SJSA1 (cell line): ENCODE measurements at regions not wholly inside any gene's neighbourhood (a gene's known extent, or its start where the extent isn't known, plus 50 kb on each side); places are given as distances from the start of the nearest gene placed in this dataset.

Experiments used
- DNase-seq, 2 experiments: peaks; one replicate each; pipeline ENCODE4 v3.0.0-alpha.2; 2015 to 2020; ENCODE audit warnings: low spot score in 2 of 2, low read depth in 1 of 2
- H3K27ac ChIP-seq: fragments of 250-450 bp; sonication (Bioruptor Pico); 2 replicates; pipeline ENCODE4 v1.5.1; 2020; ENCODE audit warnings: mild to moderate bottlenecking, moderate library complexity
- H3K27me3 ChIP-seq: fragments of 250-450 bp; sonication (Bioruptor Pico); replicated peaks from 2 replicates; pipeline ENCODE4 v1.5.1; 2020; ENCODE audit warnings: mild to moderate bottlenecking, moderate library complexity
- H3K36me3 ChIP-seq: fragments of 250-450 bp; sonication (Bioruptor Pico); 2 replicates; pipeline ENCODE4 v1.5.1; 2020; ENCODE audit warnings: mild to moderate bottlenecking
- H3K4me1 ChIP-seq: fragments of 250-450 bp; sonication (Bioruptor Pico); replicated peaks from 2 replicates; pipeline ENCODE4 v1.6.1; 2021; ENCODE audit warnings: mild to moderate bottlenecking
- H3K4me3 ChIP-seq: fragments of 250-450 bp; sonication (Bioruptor Pico); 2 replicates; pipeline ENCODE4 v1.5.1; 2020; ENCODE audit warnings: mild to moderate bottlenecking
- H3K9me3 ChIP-seq: fragments of 250-450 bp; sonication (Bioruptor Pico); replicated peaks from 2 replicates; pipeline ENCODE4 v1.5.1; 2020; ENCODE audit warnings: mild to moderate bottlenecking

DNA sequence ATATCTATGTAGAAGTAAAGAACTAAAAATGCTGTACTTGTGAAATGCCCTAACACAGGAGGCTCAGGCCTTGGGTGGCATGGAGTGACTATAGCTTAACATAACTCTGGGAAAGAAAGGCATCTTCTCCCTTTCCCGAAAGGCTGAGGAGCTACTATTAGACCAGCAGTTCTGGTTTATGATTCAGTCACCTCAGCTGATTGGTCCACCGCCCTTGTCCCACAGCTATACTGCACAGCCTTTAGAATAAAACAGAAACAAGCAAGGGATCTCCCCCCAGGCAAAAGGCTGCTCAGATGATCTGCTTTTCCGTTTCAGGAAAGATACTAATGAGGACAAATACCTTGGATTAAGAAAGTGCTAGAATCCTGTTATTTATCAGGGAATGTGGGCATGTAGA lies 171.3 kb downstream of the SNCA start:
- Histone ChIP-seq H3K27me3 (0 out of 2 replicates have a peak, but pooled peaks cover 3% of the 10 kb centered on the region), H3K4me1 (peaks cover 12% of the 10 kb centered on the region), H3K36me3 (no peaks in the 10 kb centered on the region), H3K4me3 (no peak overlapping the region), H3K9me3 (no peaks in the 10 kb centered on the region), H3K27ac (no peak overlapping the region)
- no peak for DNase-seq

DNA sequence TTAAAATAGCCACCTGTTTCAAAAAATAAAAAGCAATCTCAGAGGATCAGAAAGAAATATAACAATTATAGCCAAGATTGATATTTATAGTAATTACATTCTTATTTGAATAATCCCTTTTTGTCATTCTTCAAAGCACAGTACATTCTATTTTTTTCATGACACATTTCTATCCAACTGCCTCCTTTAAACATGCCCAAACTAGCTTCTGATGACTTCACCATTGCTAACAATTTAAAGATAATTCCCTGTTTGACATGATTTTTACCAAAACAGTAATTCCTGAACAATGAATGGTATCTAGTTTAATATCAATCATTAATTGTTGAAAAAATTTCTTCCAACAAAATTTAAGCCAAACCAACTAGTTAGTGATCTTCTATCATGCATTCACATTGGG lies 172.4 kb downstream of the SNCA start:
- Histone ChIP-seq H3K4me3 (no peak overlapping the region), H3K27ac (no peak overlapping the region), H3K4me1 (peaks cover 14% of the 10 kb centered on the region), H3K36me3 (no peaks in the 10 kb centered on the region), H3K27me3 (no peaks in the 10 kb centered on the region), H3K9me3 (no peaks in the 10 kb centered on the region)
- no peak for DNase-seq

DNA sequence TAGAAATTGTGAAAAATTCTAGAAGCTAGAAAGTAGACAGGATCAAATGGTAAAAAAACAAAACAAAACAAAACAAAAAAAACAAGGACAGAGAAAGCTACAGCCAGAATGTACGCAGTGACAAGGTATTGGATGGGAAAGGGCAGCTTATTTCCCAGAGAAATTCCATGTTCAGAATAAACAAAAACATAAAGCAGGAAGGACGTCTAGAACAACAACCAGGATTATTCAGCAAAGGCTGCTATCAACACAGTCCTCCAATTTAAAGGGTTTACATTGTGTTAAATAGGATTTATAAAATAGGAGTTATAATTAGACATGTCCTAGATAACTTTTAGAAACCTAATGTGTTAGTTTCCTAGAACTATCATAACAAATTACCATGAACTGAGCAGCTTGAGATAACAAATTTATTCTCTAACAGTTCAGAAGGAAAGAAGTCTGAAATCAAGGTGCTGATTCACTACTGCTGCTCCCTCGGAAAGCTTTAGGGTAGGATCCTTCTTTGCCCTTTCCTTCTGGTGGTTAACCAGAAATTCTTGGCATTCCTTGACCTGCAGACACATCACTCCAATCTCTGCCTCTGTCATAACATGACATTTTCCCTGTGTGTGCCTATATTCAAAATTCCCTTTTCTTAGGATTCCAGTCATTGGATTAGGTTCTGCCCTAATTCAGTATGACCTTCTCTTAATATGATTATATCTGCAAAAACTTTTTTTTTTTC lies 175.6 kb downstream of the SNCA start:
- H3K9me3 ChIP-seq, result no peaks in the 10 kb centered on the region
- H3K27me3 ChIP-seq, result no peaks in the 10 kb centered on the region
- H3K4me3 ChIP-seq, result no peak overlapping the region
- peaks cover 14% of the 10 kb centered on the region for H3K4me1 ChIP-seq
- peak overlapping the region; percentile 21; the same call in 1 of the 2 replicates for H3K27ac ChIP-seq
- DNase-seq, result peak in 1 of 2 experiments; percentile 52
- H3K36me3 ChIP-seq, result no peaks in the 10 kb centered on the region

DNA sequence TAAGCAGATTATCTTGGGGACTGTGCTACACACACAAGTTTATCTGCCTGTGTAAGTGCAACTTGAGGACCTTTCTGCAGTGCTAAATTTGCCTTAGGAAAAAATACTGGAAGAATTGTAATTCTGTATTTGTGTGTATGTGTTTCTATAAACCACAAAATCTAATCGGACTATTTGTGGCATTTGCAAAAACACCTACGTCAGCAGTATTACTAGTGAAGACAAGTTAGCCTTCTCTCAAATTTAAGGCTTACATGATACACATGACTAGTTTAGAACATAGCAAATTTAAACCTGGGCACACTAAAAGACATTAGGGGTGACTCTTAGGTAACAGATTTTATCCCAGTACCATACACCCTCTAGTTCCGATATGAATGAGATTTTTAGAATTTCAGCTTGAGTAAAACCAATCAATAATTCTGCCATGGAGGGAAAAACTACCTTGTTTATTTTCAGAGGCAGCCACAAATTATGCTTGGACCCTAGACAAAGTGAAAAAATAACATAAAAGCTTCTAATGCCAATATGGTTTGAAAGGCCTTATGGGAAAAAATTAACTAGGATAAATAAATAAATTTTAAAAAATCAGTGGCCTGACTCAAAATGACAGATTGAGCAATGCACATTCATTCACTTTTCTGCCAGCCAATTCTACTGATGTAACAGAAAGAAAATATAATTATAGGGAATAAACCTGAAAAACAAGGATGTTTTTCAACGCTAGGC lies 176.4 kb downstream of the SNCA start:
- no peaks in the 10 kb centered on the region for H3K27me3 ChIP-seq
- no peak for DNase-seq
- H3K9me3 ChIP-seq, result no peaks in the 10 kb centered on the region
- peaks cover 14% of the 10 kb centered on the region for H3K4me1 ChIP-seq
- peak overlapping the region; percentile 21; the same call in 1 of the 2 replicates for H3K27ac ChIP-seq
- no peaks in the 10 kb centered on the region for H3K36me3 ChIP-seq
- H3K4me3 ChIP-seq, result no peak overlapping the region

DNA sequence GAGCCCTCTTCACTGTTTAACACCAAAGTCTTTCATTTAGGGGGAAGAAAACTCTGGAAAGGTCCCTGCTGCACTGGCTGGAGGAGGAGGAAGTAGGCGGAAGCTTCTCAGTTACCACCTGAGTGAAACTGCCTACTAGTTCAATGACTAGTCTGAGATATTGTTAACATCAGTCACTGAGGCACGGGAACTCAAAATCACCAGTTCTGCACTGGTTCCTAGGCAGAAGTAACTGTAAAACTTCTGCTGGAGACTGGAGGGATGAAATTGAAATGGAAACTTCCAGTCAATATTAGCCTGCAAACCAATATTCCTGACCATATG lies 178.3 kb downstream of the SNCA start:
- peaks cover 14% of the 10 kb centered on the region for H3K4me1 ChIP-seq
- H3K9me3 ChIP-seq, result no peaks in the 10 kb centered on the region
- H3K4me3 ChIP-seq, result no peak overlapping the region
- no peak overlapping the region for H3K27ac ChIP-seq
- H3K27me3 ChIP-seq, result 0 out of 2 replicates have a peak, but pooled peaks cover 5% of the 10 kb centered on the region
- no peak for DNase-seq
- no peaks in the 10 kb centered on the region for H3K36me3 ChIP-seq

DNA sequence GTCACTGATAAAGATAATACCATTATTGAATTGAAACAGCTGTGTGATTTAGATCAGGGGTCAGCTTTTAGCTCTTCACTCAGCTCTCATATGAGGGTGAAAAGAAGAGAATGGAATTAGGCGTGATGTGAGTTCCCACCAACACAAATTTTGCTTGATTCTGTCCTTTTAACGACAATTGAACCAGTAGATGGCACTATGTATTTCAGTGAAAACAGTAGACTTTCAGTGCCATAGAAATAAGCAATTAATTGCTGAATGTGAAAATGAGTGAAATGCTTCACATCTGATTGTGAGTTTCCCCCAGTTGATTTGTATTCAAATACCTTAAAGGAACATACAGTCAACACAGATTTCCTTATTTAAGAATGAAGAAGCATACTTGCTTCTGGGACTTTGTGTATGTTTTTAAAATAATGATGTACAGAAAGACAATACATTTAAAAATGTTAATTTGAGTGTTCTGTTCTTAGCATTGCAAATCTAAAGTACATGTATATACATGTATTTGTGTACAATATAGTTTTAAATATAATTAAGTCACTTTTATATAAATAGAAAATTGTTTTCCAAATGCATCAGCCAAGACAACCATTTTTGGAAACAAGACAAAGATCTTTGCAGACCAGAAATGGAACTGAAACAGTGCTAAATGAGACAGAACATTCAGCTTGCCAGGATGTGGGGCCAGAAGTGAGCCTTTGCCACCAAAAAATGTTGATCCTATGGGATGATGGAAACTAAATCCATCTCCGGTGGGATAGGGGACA lies 178.8 kb downstream of the SNCA start:
- Histone ChIP-seq H3K4me3 (no peak overlapping the region), H3K27ac (no peak overlapping the region), H3K36me3 (no peaks in the 10 kb centered on the region), H3K4me1 (peaks cover 14% of the 10 kb centered on the region), H3K9me3 (no peaks in the 10 kb centered on the region), H3K27me3 (0 out of 2 replicates have a peak, but pooled peaks cover 7% of the 10 kb centered on the region)
- DNase-seq, result peak in 1 of 2 experiments; percentile 24

DNA sequence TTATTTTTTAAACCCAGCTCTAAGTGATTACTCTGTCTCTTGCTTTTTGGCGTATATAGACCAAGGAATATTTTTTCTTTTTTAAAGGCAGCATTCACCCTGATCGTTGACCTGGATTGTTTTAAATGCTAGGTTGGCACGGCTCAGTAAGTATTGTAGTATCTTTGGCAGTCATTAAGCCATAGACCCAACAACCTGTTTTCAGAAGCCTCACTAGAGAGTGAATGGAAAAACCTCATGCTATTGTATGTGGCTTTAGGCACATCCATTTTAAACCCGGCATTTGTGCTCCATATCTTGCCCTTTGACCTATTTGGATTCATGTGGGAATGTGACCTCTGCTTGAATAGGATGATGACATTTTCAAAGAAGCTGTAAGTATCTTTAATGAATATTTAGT lies 183.9 kb downstream of the SNCA start:
- Histone ChIP-seq H3K4me3 (no peak overlapping the region), H3K27me3 (0 out of 2 replicates have a peak, but pooled peaks cover 7% of the 10 kb centered on the region), H3K9me3 (no peaks in the 10 kb centered on the region), H3K36me3 (no peaks in the 10 kb centered on the region), H3K4me1 (no peaks in the 10 kb centered on the region), H3K27ac (no peak overlapping the region)
- DNase-seq, result no peak

DNA sequence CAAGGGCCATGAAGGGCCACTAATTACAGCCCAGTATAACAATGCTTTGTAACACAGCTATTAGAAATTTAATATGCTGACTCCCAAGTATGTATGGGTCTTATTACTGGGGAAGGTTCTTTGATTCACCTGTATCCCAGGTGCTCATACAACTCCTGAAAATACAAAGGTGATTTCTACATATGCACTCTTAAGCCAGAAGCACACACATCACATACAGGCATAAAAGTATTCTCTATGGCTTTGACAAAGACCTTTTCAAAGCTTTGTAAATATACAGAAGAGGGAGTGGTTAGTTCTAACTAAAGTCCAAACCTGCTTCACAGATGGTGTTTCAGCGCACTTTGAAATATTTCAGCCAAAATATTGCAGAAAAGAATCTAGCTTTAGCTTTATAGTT lies 191.5 kb downstream of the SNCA start:
- DNase-seq, result no peak

DNA sequence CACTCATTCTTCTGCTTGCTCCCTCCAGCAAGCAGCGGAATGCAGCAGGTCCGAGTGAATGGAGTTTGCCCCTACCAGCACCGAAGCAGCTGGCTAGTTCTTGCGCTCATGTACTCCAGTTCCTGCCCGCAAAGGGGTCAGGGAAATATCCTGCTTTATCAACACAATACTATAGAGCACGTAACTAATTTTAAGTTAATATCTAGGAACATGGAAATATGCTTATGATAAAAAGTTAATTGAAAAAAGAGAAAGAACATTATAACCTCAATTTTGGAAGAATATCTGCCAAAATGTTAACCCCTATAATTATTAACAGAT lies 195.6 kb downstream of the SNCA start:
- H3K4me1 ChIP-seq, result no peaks in the 10 kb centered on the region
- no peak overlapping the region for H3K4me3 ChIP-seq
- no peaks in the 10 kb centered on the region for H3K9me3 ChIP-seq
- H3K27ac ChIP-seq, result no peak overlapping the region
- DNase-seq, result no peak
- no peaks in the 10 kb centered on the region for H3K36me3 ChIP-seq
- no peaks in the 10 kb centered on the region; the same call in 1 of the 2 replicates for H3K27me3 ChIP-seq

More for the DNA sequence above, 191.5 kb downstream of the SNCA start:
- no peak overlapping the region for H3K4me3 ChIP-seq
- H3K4me1 ChIP-seq, result no peaks in the 10 kb centered on the region
- no peaks in the 10 kb centered on the region for H3K9me3 ChIP-seq
- H3K27ac ChIP-seq, result no peak overlapping the region
- no peaks in the 10 kb centered on the region for H3K36me3 ChIP-seq
- H3K27me3 ChIP-seq, result no peaks in the 10 kb centered on the region; the same call in 1 of the 2 replicates

DNA sequence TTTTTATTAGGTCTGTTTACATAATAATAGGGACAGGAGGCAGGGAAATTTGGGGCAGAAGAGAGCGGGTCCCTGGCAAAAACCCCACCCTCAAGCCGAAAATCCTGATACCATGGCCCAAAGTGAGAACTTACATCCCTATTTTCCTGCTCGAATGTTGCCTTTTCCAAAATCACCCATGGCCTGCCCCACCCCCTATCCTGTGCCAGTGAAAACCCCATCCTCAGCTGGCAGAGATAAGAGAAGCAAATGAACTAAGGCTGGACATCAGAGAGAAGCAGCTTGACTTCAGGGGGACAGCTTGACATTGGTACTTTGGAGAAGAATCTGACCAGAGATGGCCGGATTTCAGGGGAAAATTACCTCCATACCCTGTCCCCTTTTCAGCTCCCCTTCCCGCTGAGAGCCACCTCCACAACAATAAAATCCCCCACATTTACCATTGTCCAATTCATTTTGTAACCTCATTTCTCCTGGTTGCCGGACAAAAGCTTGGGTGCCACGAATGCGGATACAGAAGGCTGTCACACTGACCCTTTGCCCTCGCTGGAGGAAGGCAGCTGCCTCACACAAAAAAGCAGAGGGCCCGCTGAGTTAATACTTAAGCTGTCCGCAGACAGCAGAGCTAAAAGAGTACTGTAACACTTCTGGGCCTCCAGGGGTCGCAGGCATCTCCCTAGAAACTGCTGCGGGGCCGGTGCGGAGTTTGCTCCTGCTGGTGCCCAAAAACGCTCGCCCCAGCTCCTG lies 196.2 kb downstream of the SNCA start:
- no peak for DNase-seq
- Histone ChIP-seq H3K27ac (no peak overlapping the region), H3K4me3 (no peak overlapping the region), H3K9me3 (no peaks in the 10 kb centered on the region), H3K36me3 (no peaks in the 10 kb centered on the region), H3K4me1 (no peaks in the 10 kb centered on the region), H3K27me3 (no peaks in the 10 kb centered on the region; the same call in 1 of the 2 replicates)

DNA sequence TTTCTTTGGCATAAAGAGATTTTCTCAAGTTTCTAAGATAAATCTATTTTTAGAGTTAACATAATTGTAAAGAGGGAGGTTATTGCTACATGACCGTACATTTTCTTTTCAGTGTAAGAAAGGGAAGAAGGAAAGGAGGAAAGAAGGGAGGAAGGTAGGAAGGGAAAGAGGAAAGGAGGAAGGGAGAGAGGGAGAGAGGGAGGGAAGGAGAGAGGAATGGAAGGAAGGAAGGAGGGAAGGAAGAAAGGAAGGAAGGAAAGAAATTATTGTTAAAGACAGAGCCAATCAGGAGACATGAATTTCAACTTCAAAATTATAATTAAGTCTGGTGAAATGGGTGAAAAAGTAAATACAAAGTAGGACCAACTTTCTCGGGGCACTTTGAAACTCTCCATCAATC lies 197.6 kb downstream of the SNCA start:
- Histone ChIP-seq H3K27ac (no peak overlapping the region), H3K4me1 (no peaks in the 10 kb centered on the region), H3K4me3 (no peak overlapping the region), H3K36me3 (no peaks in the 10 kb centered on the region), H3K9me3 (no peaks in the 10 kb centered on the region), H3K27me3 (no peaks in the 10 kb centered on the region; the same call in 1 of the 2 replicates)
- DNase-seq, result no peak

DNA sequence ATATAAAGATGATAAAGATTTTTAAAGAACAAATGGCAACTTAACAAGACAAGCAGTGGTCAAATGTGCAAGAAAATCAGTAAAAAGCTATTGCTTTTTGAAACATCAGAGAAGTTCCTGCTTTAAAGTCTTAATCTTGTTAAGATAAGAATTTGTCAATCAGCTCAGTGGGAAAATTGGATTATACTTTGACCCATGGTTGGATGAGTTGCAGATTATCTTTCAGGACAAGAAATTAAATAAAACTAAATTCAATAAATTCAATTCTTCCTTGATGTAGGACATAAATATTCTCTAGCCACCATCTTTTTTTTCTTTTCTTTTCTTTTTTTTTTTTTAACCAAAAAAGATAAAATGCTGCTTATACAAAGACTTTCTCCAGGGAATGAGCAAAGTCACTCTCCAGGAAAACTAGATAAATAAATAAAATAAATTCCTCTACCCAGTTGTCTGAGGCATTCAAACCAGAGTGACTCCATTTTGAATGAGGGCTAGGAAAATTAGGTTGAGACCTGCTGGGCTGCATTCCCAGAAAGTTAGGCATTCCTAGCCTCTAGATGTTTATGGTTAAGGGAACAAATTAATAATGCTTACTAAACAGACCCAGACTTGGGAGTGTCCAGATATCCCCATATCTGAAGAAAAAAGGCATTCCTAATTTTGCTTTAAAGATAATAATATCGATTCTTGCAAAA lies 211.2 kb downstream of the SNCA start:
- DNase-seq, result no peak
- no peaks in the 10 kb centered on the region for H3K4me1 ChIP-seq
- H3K27ac ChIP-seq, result no peak overlapping the region
- H3K36me3 ChIP-seq, result no peaks in the 10 kb centered on the region
- H3K4me3 ChIP-seq, result no peak overlapping the region
- no peaks in the 10 kb centered on the region for H3K9me3 ChIP-seq
- peaks cover 3% of the 10 kb centered on the region for H3K27me3 ChIP-seq
